Hippocampal formation (tissue), 2 donors: ENCODE measurements at regions not wholly inside any gene's neighbourhood (a gene's known extent, or its start where the extent isn't known, plus 50 kb on each side); places are given as distances from the start of the nearest gene placed in this dataset.

Experiments used
- DNase-seq, 2 donors: peaks; one replicate each; lab custom pipeline; 2025; lab: John Stamatoyannopoulos, UW

DNA sequence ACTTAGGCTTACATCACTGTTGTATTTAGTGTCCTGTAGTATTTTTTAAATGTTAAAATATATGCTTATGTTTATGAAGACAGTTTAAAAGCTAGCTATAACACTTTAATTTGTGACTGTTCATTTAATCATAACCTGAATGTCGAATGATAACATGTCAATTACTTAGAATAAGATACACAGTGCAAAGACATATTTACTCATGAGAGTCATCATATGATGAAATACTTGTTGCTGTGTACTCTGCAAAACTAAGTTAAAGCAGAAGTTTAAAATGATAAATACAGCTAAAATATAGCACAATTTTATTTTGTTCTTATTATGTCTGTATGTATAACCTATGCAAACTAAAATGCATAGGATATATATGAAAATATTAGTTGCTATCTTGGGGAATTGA is 497.4 kb downstream of the FSCB start:
- DNase-seq: no peak

DNA sequence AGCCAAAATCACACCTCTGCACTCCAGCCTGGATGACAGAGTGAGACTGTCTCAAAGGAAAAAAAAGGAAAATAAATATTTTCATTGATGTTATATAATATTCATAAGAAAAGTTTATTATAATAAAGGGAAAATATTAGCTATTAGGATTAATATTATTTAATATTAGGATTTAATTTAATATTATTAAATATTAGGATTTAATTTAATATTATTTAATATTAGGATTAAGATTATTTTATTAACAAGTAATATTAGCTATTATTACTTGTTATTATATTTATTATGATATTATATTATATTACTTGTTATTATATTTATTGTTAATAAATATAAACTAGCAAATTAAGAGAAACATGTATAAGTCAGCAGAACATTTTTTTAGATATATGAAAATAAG is 518.1 kb downstream of the FSCB start:
- no peak for DNase-seq

DNA sequence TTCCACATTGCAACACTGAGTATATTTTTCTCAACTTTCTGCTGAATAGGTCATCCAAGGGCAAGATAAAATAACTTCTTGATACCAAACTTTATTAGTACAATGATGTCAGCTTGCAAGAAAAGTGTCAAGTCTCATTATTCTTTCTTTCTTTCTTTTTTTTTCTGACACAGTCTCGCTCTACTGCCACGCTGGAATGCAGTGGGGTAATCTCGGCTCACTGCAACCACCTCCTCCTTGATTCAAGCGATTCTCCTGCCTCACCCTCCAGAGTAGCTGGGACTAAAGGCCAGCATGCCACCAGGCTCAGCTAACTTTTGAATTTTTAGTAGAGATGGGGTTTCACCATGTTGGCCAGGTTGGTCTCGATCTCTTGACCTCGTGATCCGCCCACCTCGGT is 523.4 kb downstream of the FSCB start:
- no peak for DNase-seq

DNA sequence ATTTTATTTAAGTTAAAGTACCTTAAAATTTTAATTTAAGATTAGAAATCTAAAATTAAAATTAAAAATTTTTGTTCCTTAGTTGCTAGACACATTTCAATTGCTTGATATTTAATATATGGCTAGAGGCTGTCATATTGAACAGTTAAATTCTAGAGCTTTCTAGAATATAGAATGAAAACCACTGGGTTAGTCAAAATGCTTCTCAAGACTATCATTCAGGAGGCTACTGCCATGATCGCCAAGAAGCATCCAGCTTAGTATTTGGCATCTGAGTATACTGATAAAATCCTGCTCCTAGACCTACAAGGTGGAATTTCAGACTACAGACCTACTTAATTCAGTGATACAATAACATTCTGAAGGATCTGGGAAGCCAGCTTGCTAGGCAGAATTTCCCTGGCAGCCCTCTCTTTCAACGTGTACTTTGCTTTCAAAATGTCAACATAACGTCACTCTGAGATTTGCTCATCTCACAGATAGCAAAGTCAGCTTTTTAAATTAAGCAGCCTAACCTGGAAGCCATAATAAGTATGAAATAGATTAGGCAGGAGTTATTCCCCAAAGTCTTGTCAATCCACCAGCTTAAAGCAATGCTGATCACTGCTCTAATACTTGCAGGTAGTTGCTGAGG is 525.8 kb downstream of the FSCB start:
- no peak for DNase-seq

DNA sequence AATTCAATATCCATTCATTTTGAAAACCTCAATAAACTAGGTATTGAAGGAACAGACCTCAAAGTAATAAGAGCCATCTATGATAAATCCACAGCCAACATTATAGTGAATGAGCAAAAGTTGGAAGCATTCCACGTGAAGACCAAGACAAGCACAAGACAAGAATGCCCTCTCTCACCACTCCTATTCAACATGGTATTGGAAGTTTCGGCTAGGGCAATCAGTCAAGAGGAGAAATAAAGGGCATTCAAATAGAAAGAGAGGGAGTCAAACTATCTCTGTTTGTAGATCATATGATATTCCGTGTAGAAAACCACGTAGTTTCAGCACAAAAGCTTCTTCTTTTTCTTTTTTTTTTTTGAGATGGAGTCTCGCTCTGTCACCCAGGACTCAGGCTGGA is 550.3 kb downstream of the FSCB start:
- DNase-seq: no peak

DNA sequence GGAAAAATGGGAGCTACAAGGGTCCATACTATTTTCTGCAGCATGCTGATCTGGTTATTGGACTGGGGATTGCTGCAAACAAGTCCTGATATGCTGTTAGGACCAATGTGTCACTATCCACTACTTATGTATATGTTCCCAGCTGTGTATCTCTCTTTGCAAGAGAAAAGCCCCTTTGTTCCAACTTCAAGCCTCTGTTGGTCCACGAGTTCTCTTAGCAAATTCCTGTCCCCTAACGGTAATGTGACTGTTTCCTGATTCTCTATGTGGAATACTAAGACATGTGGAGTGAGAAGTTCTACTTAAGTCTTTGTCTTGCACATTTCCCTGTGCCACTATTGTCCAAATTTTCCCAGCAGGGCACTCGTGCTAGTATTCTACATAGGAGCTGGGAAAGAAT is 557.7 kb downstream of the FSCB start:
- DNase-seq: no peak

DNA sequence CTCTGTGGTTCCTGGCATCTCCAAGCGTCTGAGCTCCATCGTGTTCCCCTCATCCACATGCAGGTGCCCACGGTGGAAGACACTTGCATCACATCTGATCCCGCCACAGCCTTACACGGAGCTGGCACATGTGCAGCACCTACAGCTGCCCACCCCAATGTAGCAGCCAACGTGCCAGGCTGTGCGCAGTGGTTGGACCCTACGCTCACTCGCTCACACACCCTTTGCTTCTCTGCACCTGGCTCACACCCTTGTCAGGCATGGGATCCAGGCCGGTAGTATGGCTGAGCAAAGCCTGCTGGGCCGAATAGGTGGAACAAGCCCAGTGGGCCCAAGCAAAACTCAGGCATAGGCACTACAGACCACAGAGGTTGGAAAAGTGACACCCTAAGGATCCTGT is 567.2 kb downstream of the FSCB start:
- no peak for DNase-seq

DNA sequence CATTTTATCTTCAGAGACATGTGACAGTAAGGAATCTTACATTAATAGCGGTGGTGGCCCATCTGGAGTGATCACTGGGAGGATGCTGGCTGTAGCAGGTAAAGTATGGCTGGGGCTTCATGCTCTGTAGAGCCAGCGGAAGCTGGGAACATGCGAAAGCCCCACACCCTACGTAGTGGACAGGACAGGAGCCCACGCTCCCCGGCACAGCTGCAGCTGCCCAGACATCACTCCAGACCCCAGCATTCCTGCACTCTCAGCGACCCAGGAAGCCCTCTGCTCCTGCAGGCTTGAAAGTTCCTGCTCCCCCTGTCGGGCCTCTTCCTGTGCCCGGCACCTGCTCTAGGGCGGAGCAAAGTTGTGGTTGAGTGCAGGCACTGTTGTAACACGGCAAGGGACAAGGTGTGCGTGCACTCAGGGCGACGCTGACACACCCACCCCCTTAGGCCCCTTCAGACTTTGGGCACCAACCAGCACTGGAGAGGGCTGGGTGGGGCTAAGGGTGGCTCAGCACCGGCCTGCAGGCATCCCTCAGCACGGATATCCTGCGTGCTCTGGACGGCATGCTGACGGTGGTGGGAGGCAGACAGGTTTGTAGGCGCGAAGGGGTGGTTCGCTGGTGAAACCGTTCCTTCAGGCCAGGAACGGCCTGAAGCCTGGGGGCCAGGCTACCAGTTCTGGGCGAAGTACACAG is 568.3 kb downstream of the FSCB start:
- no peak for DNase-seq

DNA sequence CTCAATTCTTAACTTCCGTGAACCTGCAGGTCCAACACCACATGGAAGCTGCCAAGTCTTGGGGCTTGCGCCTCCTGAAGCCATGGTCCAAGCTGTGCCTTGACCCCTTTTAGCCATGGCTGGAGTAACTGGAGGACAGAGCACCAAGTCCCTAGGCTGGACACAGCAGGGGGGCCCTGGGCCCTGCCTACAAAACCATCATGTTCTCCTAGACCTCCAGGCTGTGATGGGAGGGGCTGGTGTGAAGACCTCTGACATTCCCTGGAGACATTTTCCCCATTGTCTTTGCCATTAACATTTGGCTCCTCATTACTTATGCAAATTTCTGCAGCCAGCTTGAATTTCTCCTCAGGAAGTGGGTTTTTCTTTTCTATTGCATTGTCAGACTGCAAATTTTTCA is 570.1 kb downstream of the FSCB start:
- DNase-seq: no peak

DNA sequence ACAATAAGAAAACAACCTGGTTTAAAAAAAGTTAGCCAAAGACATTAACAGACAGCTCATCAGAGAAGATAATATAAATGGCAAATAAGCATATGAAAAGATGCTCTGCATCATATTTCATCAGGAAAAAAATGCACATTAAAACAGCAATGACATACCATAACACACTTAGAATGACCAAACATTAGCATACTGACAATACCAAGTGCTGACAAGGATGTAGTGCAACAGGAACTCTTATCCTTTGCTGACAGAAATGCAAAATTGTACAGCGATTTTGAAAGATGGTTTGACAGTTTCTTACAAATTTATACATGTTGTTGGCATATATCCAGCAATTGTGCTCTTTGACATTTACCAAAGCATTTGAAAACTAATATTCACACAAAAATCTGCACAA is 573.0 kb downstream of the FSCB start:
- no peak for DNase-seq

DNA sequence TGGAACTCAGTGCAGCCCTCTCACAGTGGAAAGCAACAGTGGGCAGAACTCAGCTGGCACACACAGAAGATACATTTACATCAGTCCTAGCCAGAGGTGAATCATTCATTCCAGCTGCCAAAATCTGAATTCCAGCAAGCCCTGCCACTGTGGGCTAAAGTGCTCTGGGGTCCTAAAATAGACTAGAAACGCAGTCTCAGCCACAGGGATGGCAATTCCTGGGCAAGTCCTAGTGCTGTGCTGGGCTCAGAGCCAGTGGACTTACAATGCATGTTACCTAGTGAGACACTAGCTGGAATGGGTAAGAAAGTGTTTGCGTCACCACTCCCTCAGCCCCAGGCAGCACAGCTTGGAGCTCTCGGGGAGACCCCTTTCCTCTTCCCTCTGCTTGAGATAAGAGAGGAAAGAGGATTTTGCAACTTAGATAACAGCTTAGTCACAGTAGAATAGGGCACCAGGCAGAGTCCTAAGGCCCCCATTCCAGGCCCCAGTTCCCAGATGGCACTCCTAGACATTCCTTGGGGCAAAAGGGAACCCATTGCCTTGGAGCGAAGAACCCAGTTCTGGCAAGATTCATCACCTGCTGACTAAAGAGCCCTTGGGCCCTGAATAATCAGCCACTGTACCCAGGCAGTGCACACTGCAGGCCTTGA is 592.9 kb downstream of the FSCB start:
- no peak for DNase-seq

DNA sequence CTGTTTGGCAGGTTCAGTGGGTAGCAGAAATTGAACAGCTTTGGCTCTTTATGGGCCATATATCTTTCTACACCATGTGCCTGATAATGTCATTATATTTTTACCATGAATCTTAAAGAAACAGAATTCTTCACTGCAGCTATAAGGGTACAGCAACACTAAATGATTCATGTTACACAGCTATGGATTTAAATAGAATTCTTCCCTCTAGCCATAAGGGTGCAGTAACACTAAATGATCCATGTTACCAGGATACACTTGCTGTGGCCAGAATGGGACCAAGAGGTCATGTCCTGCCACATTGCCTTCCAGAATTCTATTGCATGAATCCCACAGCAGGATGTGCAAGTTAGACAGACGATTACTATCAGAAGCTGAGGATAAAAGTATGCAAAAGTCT is 603.9 kb downstream of the FSCB start:
- no peak for DNase-seq

DNA sequence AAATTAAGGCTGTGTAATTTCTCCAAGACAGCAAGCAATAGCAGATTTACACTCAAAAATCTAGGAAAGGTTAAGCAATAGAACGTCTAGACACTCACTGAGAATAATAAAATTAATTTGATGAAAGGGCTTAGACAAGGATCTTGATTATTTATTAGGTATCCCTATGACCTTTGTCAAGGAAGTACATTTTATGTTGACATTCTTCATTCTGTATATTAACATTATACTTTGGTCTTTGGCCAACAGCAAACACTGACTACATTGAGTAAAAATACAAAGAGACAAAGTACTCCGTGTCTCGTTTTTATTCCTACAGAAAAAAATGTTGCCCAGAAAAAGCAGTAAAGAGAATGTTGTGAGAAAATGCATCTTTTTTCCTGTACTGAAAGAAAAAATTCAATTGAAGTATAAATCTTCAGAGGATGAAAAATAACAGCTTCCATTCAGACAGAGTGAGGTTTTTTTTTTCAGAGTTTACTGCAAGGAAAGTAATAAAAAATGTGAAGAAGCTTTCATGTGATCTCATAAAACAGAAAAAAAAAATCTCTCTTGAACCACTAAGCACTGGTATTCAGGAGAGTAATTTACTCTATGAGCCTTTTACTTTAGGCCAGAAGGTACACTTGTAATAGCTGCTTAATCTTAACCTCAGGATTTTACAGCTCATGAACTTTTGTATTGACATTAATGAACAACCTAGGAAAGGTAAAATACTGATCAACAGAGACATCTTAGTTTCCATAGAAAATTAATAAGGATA is 605.0 kb downstream of the FSCB start:
- DNase-seq: no peak

DNA sequence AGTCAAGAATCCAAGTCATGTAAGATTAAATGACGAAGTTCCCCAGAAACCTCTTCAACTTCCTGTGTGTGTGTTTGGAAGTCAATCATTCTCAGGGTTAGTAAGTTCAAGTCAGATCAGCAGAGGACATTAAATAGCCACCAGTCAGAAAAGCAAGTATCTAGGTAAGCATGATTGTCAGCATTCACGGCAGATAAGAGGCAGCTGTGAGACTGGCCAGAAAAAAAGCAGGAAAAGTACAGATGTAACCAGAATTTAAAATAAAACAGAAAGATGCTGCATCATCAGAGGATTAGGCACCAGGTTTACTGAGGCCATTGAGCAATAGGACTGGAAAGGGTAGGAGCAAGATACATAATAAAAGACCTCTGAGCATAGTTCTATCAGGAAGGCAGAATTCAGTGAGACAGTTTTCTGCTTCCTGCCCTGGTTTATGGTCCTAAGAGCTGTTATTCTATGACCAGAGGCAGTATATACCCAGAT is 606.9 kb downstream of the FSCB start:
- DNase-seq: no peak

DNA sequence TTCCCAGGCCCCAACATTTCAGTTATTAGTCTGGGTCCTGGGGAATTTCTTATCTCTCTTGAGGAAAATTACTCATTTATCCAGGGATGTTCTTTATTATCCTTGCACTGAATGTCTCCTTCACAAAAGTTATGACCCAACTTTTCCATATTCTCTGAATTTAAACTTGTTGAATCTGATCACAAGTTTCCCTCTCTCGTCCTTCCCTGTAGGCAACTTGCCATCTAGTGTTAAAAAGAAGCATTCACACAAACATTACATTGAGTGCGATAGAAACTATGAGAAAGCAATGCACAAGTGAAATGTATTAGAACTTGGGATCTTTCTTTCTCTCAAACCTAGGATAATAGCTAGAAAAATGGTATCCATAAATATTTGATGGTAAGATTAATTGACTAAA is 608.4 kb downstream of the FSCB start:
- no peak for DNase-seq

DNA sequence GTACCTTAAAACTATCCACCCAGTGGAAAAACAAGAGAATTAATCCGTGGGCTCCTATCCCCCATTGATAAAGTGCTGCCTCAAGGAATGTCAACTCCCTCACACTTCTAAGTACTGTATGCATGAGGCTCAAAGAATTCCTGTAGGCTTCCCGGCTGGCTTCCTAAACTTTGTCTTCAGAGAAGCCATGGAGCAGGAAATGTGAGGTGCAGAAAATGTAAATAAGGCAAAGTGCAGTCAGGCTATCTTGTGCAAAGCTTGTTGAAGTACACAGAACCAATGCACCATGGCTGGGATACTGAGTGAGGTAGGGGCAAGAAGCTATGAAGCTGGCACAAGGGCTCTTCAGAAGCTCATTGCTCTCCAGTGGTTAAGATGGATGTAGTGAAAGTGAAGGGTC is 611.0 kb downstream of the FSCB start:
- no peak for DNase-seq

DNA sequence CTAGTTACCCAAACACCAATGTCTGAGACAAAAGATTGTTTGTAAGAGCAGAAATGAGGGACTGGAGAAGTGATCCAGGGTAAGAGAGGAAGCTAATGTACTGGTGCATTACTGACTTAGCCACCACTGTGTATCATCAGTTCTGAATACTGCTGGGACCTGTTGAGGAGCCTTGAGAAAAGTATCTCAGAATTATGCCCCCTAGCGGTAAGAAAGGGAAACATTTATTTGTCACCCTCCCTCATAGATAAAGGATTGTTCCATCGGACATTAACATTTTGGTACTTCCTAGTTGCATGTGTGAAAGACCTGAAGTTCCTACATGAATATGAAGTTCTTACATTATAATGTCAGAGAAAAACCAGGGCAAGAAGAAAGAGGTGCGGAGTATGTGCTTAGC is 612.5 kb downstream of the FSCB start:
- DNase-seq: no peak

DNA sequence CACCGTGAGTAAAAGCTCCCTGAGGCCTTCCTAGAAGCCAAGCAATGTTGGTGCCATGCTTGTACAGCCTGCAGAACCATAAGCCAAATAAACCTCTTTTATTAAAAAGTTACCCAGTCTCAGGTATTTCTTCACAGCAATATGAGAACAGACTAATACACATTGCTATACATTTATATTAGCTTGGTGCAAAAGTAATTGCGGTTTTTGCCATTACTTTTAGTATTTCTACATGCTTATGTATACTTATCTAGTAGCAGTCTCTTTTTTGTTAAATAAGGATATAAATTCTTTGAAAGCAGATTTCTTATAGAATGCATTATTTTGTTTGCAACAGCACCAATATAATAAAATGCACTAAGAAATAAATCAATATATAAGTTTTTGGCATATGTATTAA is 619.6 kb downstream of the FSCB start:
- no peak for DNase-seq

DNA sequence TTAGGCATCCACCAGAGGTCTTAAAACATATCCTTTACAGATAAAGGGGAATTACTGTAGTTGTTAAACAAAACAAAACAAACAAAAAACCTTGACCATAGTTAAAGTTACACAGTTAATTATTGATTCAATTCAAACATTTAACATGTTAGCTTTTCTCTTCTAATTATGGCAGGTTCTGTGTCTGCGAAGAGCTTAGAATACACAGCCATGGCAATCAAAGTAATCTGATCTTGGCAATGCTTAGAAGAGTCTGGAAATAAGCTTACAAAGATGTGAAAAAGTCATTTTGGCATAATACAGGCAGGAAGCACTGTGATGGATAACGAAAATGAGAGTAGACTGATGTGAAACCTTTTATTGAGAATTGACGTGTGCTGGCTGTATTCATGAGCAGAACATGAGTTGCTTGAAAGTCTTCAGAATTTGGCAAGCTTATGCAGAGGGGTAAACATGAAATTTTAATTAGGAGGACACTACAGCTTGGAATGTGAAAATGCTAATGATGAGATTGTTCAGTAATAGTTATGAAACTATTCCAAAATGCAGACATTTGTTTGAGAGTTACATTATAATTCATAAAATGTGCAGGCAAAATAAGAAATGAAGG is 629.6 kb downstream of the FSCB start:
- no peak for DNase-seq

DNA sequence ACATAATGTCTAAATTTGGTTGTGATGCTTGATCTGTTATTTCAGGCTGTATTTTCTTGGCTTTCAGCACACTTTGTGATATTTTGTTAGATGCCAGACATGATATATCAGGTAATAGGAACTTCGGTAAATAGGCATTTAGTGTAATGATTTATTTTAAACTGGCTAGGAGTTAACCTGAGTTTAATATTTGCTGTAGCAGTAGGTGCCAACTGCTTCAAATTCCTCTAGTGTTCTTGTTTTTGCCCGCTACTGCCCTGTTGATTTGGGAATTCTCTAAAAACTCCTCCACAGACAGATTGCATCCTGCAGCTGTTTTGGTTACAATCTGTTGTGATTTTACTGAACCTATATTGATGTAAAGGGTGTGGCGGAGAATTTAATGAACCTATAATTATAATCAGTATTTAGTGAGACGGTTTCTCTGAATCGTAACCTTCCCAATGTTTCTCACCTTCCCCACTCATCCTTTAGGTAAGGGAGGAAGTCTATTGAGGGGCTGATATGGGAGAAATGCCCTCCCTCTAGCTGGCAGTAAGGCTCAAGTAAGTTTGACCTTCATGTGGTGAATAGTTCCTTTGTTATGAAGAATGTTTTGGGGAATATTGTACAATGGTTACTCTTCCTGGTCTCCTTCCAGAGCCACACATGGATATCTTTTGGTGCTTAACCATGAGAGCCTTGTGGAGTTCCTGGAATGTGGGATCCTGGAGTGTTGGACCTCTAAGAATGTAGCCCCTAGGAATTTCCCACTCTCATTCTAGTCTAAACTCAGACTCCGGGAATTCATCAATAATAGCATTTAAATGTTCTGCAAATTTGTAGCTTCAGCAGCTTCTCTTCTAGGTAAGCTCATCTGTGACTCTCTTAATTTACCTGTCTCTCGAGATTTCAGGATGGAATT is 634.1 kb downstream of the FSCB start:
- DNase-seq: no peak

DNA sequence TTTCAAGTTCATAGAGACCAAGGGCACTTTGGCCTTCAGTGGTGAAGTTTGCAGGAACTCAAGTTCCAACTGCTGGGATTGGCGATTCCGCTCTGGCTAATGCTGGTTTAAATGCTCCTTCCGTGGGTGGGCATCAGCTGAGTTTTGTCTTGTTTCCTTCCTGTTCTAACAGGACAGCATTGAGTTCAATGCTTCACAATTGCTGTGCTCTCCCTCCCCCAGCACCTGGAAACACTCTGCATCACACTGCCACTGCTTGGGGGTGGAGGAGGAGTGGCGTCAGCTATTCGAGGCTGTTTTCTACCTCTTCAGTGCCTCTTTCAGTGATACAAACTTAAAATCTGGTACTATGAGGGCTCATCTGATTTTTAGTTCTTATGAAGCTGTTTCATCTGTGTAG is 634.9 kb downstream of the FSCB start:
- DNase-seq: no peak
